ENCODE measurements at regions not wholly inside any gene's neighbourhood (a gene's known extent, or its start where the extent isn't known, plus 50 kb on each side); places are given as distances from the start of the nearest gene placed in this dataset.

- DNase-seq (ENCODE audit: low spot score), result no peak
- no peak for TF ChIP-seq CTCF (IDR thresholded peaks at IDR 0.05; ENCODE audit: borderline replicate concordance, control extremely low read depth, extremely low read depth, insufficient read depth, missing control alignments)
- in situ Hi-C loops (cut with MboI; ENCODE audit: low sequenced_read_pairs, unreplicated experiment), result no loop called here
These were observed 54.5 kb upstream of the PSD2 start for GRCh38 chr5:139740992-139741672.

GRCh38 chr5:139741823-139742172 is 53.8 kb upstream of the PSD2 start:
- in situ Hi-C loops (cut with MboI; ENCODE audit: low sequenced_read_pairs, unreplicated experiment), result no loop called here
- no peak for DNase-seq (ENCODE audit: low spot score)
- TF ChIP-seq CTCF (IDR thresholded peaks at IDR 0.05; ENCODE audit: borderline replicate concordance, control extremely low read depth, extremely low read depth, insufficient read depth, missing control alignments), result no peak

- TF ChIP-seq CTCF (IDR thresholded peaks at IDR 0.05; ENCODE audit: borderline replicate concordance, control extremely low read depth, extremely low read depth, insufficient read depth, missing control alignments), result no peak
- in situ Hi-C loops (cut with MboI; ENCODE audit: low sequenced_read_pairs, unreplicated experiment), result no loop called here
- no peak for DNase-seq (ENCODE audit: low spot score)
These were observed 53.3 kb upstream of the PSD2 start for GRCh38 chr5:139742173-139742903.

GRCh38 chr5:139743001-139743771 is 52.4 kb upstream of the PSD2 start:
- no peak for DNase-seq (ENCODE audit: low spot score)
- in situ Hi-C loops (cut with MboI; ENCODE audit: low sequenced_read_pairs, unreplicated experiment), result no loop called here
- no peak for TF ChIP-seq CTCF (IDR thresholded peaks at IDR 0.05; ENCODE audit: borderline replicate concordance, control extremely low read depth, extremely low read depth, insufficient read depth, missing control alignments)

GRCh38 chr5:139743804-139744203 is 51.8 kb upstream of the PSD2 start:
- in situ Hi-C loops (cut with MboI; ENCODE audit: low sequenced_read_pairs, unreplicated experiment), result no loop called here
- no peak for DNase-seq (ENCODE audit: low spot score)
- no peak for TF ChIP-seq CTCF (IDR thresholded peaks at IDR 0.05; ENCODE audit: borderline replicate concordance, control extremely low read depth, extremely low read depth, insufficient read depth, missing control alignments)

- in situ Hi-C loops (cut with MboI; ENCODE audit: low sequenced_read_pairs, unreplicated experiment), result no loop called here
- TF ChIP-seq CTCF (IDR thresholded peaks at IDR 0.05; ENCODE audit: borderline replicate concordance, control extremely low read depth, extremely low read depth, insufficient read depth, missing control alignments), result no peak
- DNase-seq (ENCODE audit: low spot score), result no peak
These were observed 51.0 kb upstream of the PSD2 start for GRCh38 chr5:139744471-139745131.

All from GM13976 (cell line).